PC-3 (cell line): ENCODE measurements at regions not wholly inside any gene's neighbourhood (a gene's known extent, or its start where the extent isn't known, plus 50 kb on each side); places are given as distances from the start of the nearest gene placed in this dataset.

Experiments
- ATAC-seq: fragments of 200-7000 bp; cut with Tn5 transposase; 2 replicates; pipeline ENCODE4 v1.9.1; 2020; ENCODE audit warnings: mild to moderate bottlenecking, moderate library complexity
- BruUV-seq: library from RNA; stranded (reverse); fragments of 400-500 nt; replicated peaks from 2 replicates; lab custom pipeline; 2021; lab: Mats Ljungman, UMichigan
- CTCF ChIA-PET: fragments of 300-600 bp; sonication (Branson Sonifier 250); formaldehyde crosslinking; loops from one replicate; lab custom pipeline; 2022; ENCODE audit warnings: antibody characterized with exemption; lab: Charles Lee
- POLR2A ChIA-PET: fragments of 300-600 bp; sonication (Branson Sonifier 250); formaldehyde crosslinking; loops from one replicate; lab custom pipeline; 2022; ENCODE audit warnings: antibody characterized with exemption; ENCODE audit not compliant: unreplicated experiment; lab: Charles Lee
- DNase-seq: peaks from one replicate; pipeline ENCODE4 v3.0.0-alpha.2; 2015
- H2AFZ ChIP-seq: fragments of 300-600 bp; sonication (generic); 2 replicates; pipeline ENCODE4 v1.6.0; 2016; ENCODE audit warnings: antibody characterized with exemption, low read length
- H3F3A ChIP-seq: fragments of 300-600 bp; sonication (generic); one replicate; pipeline ENCODE4 v1.6.0; 2017; ENCODE audit warnings: antibody characterized with exemption, low read length, control low read depth, mild to moderate bottlenecking; ENCODE audit not compliant: unreplicated experiment
- H3K27ac ChIP-seq: fragments of 300-600 bp; sonication (generic); 2 replicates; pipeline ENCODE4 v1.5.1; 2016; ENCODE audit warnings: mild to moderate bottlenecking, low read length
- H3K27me3 ChIP-seq: fragments of 300-600 bp; sonication (generic); 2 replicates; pipeline ENCODE4 v1.6.1; 2016; ENCODE audit warnings: low read length, mixed read lengths
- H3K36me3 ChIP-seq: fragments of 300-600 bp; sonication (generic); 2 replicates; pipeline ENCODE4 v1.6.1; 2016; ENCODE audit warnings: low read depth, mixed run types, low read length, mixed read lengths
- H3K4me1 ChIP-seq: fragments of 300-600 bp; sonication (generic); 2 replicates; pipeline ENCODE4 v1.5.1; 2016; ENCODE audit warnings: low read length; ENCODE audit not compliant: insufficient read depth
- H3K4me2 ChIP-seq: fragments of 300-600 bp; sonication (generic); 2 replicates; pipeline ENCODE4 v1.6.0; 2016; ENCODE audit warnings: low read length
- H3K4me3 ChIP-seq: fragments of 300-600 bp; sonication (generic); 2 replicates; pipeline ENCODE4 v1.5.1; 2016; ENCODE audit warnings: mild to moderate bottlenecking, low read length, mixed read lengths
- H3K79me2 ChIP-seq: fragments of 300-600 bp; sonication (generic); 2 replicates; pipeline ENCODE4 v1.6.1; 2017; ENCODE audit warnings: low read length, mixed read lengths
- H3K9ac ChIP-seq: fragments of 300-600 bp; sonication (generic); 2 replicates; pipeline ENCODE4 v1.6.0; 2016; ENCODE audit warnings: mild to moderate bottlenecking, low read length
- H3K9me2 ChIP-seq: fragments of 300-600 bp; sonication (generic); replicated peaks from 2 replicates; pipeline ENCODE4 v1.6.1; 2016; ENCODE audit warnings: mixed run types, low read length, mixed read lengths
- H3K9me3 ChIP-seq: fragments of 300-600 bp; sonication (generic); 2 replicates; pipeline ENCODE4 v1.6.1; 2016; ENCODE audit warnings: low read length, mixed read lengths
- H4K20me1 ChIP-seq: fragments of 300-600 bp; sonication (generic); 2 replicates; pipeline ENCODE4 v1.6.1; 2016; ENCODE audit warnings: low read length, mixed read lengths
- EZH2 ChIP-seq: fragments of 300-600 bp; sonication (generic); IDR thresholded peaks from one replicate; pipeline ENCODE4 v1.6.1; 2017; ENCODE audit warnings: antibody characterized with exemption, mild to moderate bottlenecking, low read length; ENCODE audit not compliant: unreplicated experiment
- EZH2phosphoT487 ChIP-seq: fragments of 300-600 bp; sonication (generic); IDR thresholded peaks from 2 replicates; pipeline ENCODE4 v1.6.1; 2018; ENCODE audit warnings: mild to moderate bottlenecking, antibody characterized with exemption, low read length, borderline replicate concordance
- intact Hi-C: fragments of 100-400 bp; cut with micrococcal nuclease; formaldehyde crosslinking; loops from 2 replicates; pipeline ENCODE4 v1.9.0; 2023
- TF ChIP-seq, protein P1 (sequence below): fragments of 300-600 bp; sonication (generic); conservative IDR thresholded peaks from 2 replicates; pipeline ENCODE4 v1.5.1; 2017; ENCODE audit warnings: antibody characterized with exemption, low read depth, mild to moderate bottlenecking, low read length

DNA sequence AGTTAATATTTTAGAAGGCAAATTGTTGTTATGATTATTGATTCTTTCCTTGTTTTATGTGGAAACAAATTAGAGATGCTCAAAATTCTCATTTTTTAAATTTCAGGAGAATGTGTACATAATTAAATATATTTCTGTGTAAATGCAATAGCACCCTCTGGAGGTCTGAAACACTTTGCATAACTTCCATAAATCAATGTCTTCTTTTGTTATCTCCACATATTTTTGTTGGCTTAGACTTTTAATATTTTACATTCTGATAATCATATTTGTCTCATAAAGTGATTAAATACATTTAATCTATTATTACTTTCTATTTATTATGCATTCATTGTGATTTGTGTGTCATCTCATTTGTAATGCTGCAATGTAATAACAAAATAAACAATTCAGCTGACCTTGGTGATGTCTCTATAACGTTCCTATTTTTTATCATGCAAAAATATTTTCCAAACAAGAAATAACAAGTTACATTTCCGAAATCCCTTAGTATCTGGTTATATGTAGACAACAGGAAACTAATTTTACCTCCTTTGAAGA, 201.8 kb upstream of the GALNT5 start:
- Histone ChIP-seq H3K36me3 (no peaks in the 10 kb centered on the region), H2AFZ (no peak overlapping the region), H3K27ac (peak overlapping the region; percentile 38), H3K4me3 (no peak overlapping the region), H3K79me2 (no peaks in the 10 kb centered on the region), H4K20me1 (no peaks in the 10 kb centered on the region), H3K4me2 (peak overlapping the region; percentile 64), H3K4me1 (peaks cover 20% of the 10 kb centered on the region), H3K27me3 (no peaks in the 10 kb centered on the region), H3K9me2 (no peaks in the 10 kb centered on the region), H3F3A (no peaks in the 10 kb centered on the region), H3K9me3 (no peaks in the 10 kb centered on the region), H3K9ac (no peak overlapping the region)
- ATAC-seq (no peak), DNase-seq (peak; percentile 58)
- intact Hi-C loops = loop anchor here (1.0 to 10.0 kb wide), 8 partner anchors 120 to 1683 kb away; no protein-coding TSS in a partner anchor
- TF ChIP-seq EZH2phosphoT487 (no peak), EZH2 (no peak)
- TF ChIP-seq, protein P1, sequence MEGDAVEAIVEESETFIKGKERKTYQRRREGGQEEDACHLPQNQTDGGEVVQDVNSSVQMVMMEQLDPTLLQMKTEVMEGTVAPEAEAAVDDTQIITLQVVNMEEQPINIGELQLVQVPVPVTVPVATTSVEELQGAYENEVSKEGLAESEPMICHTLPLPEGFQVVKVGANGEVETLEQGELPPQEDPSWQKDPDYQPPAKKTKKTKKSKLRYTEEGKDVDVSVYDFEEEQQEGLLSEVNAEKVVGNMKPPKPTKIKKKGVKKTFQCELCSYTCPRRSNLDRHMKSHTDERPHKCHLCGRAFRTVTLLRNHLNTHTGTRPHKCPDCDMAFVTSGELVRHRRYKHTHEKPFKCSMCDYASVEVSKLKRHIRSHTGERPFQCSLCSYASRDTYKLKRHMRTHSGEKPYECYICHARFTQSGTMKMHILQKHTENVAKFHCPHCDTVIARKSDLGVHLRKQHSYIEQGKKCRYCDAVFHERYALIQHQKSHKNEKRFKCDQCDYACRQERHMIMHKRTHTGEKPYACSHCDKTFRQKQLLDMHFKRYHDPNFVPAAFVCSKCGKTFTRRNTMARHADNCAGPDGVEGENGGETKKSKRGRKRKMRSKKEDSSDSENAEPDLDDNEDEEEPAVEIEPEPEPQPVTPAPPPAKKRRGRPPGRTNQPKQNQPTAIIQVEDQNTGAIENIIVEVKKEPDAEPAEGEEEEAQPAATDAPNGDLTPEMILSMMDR = peak; percentile 80
- ChIA-PET CTCF (interaction anchor here (0.5 to 1.6 kb wide), 7 partner anchors 127 to 1683 kb away, joined by 3 to 14 read pairs (median 4); no protein-coding TSS in a partner anchor), POLR2A (interaction anchor here (0.6 kb wide), 1 partner anchor 445 kb away, joined by 4 read pairs; no protein-coding TSS in a partner anchor)
- no TSS peak for BruUV-seq

DNA sequence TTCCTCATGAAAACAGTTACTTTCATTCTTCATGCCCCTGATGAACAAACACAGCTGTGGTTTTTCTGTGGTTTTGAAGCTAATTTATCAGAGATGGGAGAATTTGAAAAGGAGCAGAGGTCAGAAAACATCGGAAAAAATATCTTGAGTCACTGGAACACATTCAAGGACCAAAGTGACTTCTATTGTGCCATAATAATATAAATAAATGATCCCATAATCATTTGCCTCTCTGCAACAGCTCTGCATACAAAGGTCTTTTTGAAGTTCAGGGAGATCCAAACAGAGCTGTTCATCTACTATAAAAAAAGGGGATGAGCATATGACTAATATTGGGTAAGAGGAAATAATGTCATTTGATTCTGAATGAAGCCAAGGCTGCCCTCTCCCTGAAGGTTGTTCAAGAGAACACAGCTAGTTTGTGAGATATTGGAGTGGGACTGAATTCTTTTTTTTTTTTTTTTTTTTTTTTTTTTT, 201.3 kb upstream of the GALNT5 start:
- H2AFZ ChIP-seq = no peak overlapping the region
- BruUV-seq = no TSS peak

More for the DNA sequence above, 201.3 kb upstream of the GALNT5 start:
- Histone ChIP-seq H3K9me3 (no peaks in the 10 kb centered on the region), H3K27ac (peak overlapping the region; percentile 38), H3F3A (no peaks in the 10 kb centered on the region), H4K20me1 (no peaks in the 10 kb centered on the region), H3K4me3 (no peak overlapping the region), H3K4me1 (peaks cover 20% of the 10 kb centered on the region), H3K4me2 (peak overlapping the region; percentile 64), H3K79me2 (no peaks in the 10 kb centered on the region), H3K36me3 (no peaks in the 10 kb centered on the region), H3K9me2 (no peaks in the 10 kb centered on the region), H3K9ac (no peak overlapping the region), H3K27me3 (no peaks in the 10 kb centered on the region)
- peak; percentile 70 for ATAC-seq
- peak; percentile 61 for DNase-seq
- intact Hi-C loops = loop anchor here (1.0 to 10.0 kb wide), 6 partner anchors 121 to 1684 kb away; no protein-coding TSS in a partner anchor
- ChIA-PET POLR2A (interaction anchor here (0.6 kb wide), 1 partner anchor 445 kb away, joined by 4 read pairs; no protein-coding TSS in a partner anchor), CTCF (interaction anchor here (0.5 to 1.6 kb wide), 9 partner anchors 24 to 1683 kb away, joined by 3 to 14 read pairs (median 4); no protein-coding TSS in a partner anchor)
- no peak for TF ChIP-seq EZH2phosphoT487
- TF ChIP-seq, protein P1 = no peak
- no peak for TF ChIP-seq EZH2
